ENCODE measurements at regions not wholly inside any gene's neighbourhood (a gene's known extent, or its start where the extent isn't known, plus 50 kb on each side); places are given as distances from the start of the nearest gene placed in this dataset.

- H3K9me3 ChIP-seq (ENCODE audit: low read depth), result no peaks in the 10 kb centered on the region
- H3K9me3 Mint-ChIP-seq, result peaks cover 6% of the 10 kb centered on the region
Measured at GRCh38 chrX:137848266-137848905, 282.5 kb downstream of the ZIC3 start.

GRCh38 chrX:137852502-137852901 lies 286.6 kb downstream of the ZIC3 start:
- H3K9me3 ChIP-seq (ENCODE audit: low read depth), result no peaks in the 10 kb centered on the region
- H3K27me3 Mint-ChIP-seq (ENCODE audit: insufficient read depth, low read depth), result no peaks in the 10 kb centered on the region
- no peaks in the 10 kb centered on the region for H3K27me3 ChIP-seq
- no peak overlapping the region for H3K9ac ChIP-seq
- no peak overlapping the region for H2AFZ ChIP-seq (replicated peaks)
- H3K27ac Mint-ChIP-seq, result no peak overlapping the region
- H3K27ac ChIP-seq, result no peak overlapping the region
- peak overlapping the region; percentile 17 for H3K4me2 ChIP-seq
- H3K36me3 Mint-ChIP-seq, result no peaks in the 10 kb centered on the region
- no peaks in the 10 kb centered on the region for H3K79me2 ChIP-seq (ENCODE audit: low read depth)
- H3K4me1 ChIP-seq, result peaks cover 8% of the 10 kb centered on the region
- no peak overlapping the region for H3K4me3 ChIP-seq
- peak; percentile 3 for DNase-seq (ENCODE audit: low spot score)
- H3K4me1 Mint-ChIP-seq, result peaks cover 27% of the 10 kb centered on the region
- H3K36me3 ChIP-seq, result no peaks in the 10 kb centered on the region
- H4K20me1 ChIP-seq (ENCODE audit: low read depth), result no peaks in the 10 kb centered on the region
- H3K9me3 Mint-ChIP-seq, result peaks cover 2% of the 10 kb centered on the region
- peaks cover 16% of the 10 kb centered on the region for H3F3A ChIP-seq (ENCODE audit: low read depth)
- no peak overlapping the region for H3K4me3 Mint-ChIP-seq
- no peak for TF ChIP-seq EZH2phosphoT487 (IDR thresholded peaks at IDR 0.05)
- no peak for TF ChIP-seq EZH2 (IDR thresholded peaks at IDR 0.05)
- TF ChIP-seq CTCF (IDR thresholded peaks at IDR 0.05), result no peak

More at GRCh38 chrX:137848266-137848905, 282.5 kb downstream of the ZIC3 start:
- Histone ChIP-seq H3K9ac (no peak overlapping the region), H3K4me2 (no peak overlapping the region), H2AFZ (replicated peaks) (no peak overlapping the region), H3F3A (ENCODE audit: low read depth) (peaks cover 16% of the 10 kb centered on the region), H3K4me1 (peaks cover 8% of the 10 kb centered on the region), H3K27me3 (no peaks in the 10 kb centered on the region), H3K36me3 (no peaks in the 10 kb centered on the region), H4K20me1 (ENCODE audit: low read depth) (no peaks in the 10 kb centered on the region), H3K27ac (no peak overlapping the region), H3K4me3 (no peak overlapping the region), H3K79me2 (ENCODE audit: low read depth) (no peaks in the 10 kb centered on the region)
- Mint-ChIP-seq H3K36me3 (no peaks in the 10 kb centered on the region), H3K27ac (peak overlapping the region; percentile 34), H3K4me3 (no peak overlapping the region), H3K4me1 (peaks cover 23% of the 10 kb centered on the region), H3K27me3 (ENCODE audit: insufficient read depth, low read depth) (no peaks in the 10 kb centered on the region)
- peak; percentile 20 for DNase-seq (ENCODE audit: low spot score)
- TF ChIP-seq EZH2phosphoT487 (IDR thresholded peaks at IDR 0.05), result no peak
- no peak for TF ChIP-seq CTCF (IDR thresholded peaks at IDR 0.05)
- no peak for TF ChIP-seq EZH2 (IDR thresholded peaks at IDR 0.05)

GRCh38 chrX:137855490-137855889 lies 289.6 kb downstream of the ZIC3 start:
- Mint-ChIP-seq H3K9me3 (no peaks in the 10 kb centered on the region), H3K27me3 (ENCODE audit: insufficient read depth, low read depth) (no peaks in the 10 kb centered on the region), H3K36me3 (no peaks in the 10 kb centered on the region), H3K4me3 (no peak overlapping the region), H3K4me1 (peaks cover 37% of the 10 kb centered on the region), H3K27ac (no peak overlapping the region)
- H3K9ac ChIP-seq, result no peak overlapping the region
- H3K4me3 ChIP-seq, result no peak overlapping the region
- no peaks in the 10 kb centered on the region for H3K27me3 ChIP-seq
- H3K36me3 ChIP-seq, result no peaks in the 10 kb centered on the region
- DNase-seq (ENCODE audit: low spot score), result no peak
- H2AFZ ChIP-seq (replicated peaks), result no peak overlapping the region
- TF ChIP-seq EZH2 (IDR thresholded peaks at IDR 0.05) (no peak), CTCF (IDR thresholded peaks at IDR 0.05) (no peak), EZH2phosphoT487 (IDR thresholded peaks at IDR 0.05) (no peak)
- H3K27ac ChIP-seq, result no peak overlapping the region
- no peaks in the 10 kb centered on the region for H4K20me1 ChIP-seq (ENCODE audit: low read depth)
- no peak overlapping the region for H3K4me2 ChIP-seq
- H3K4me1 ChIP-seq, result peaks cover 4% of the 10 kb centered on the region
- H3K9me3 ChIP-seq (ENCODE audit: low read depth), result peaks cover 5% of the 10 kb centered on the region
- H3F3A ChIP-seq (ENCODE audit: low read depth), result peaks cover 11% of the 10 kb centered on the region
- no peaks in the 10 kb centered on the region for H3K79me2 ChIP-seq (ENCODE audit: low read depth)

Measured in neural progenitor cell (in vitro differentiated cells).